ENCODE measurements at regions not wholly inside any gene's neighbourhood (a gene's known extent, or its start where the extent isn't known, plus 50 kb on each side); places are given as distances from the start of the nearest gene placed in this dataset.

DNA sequence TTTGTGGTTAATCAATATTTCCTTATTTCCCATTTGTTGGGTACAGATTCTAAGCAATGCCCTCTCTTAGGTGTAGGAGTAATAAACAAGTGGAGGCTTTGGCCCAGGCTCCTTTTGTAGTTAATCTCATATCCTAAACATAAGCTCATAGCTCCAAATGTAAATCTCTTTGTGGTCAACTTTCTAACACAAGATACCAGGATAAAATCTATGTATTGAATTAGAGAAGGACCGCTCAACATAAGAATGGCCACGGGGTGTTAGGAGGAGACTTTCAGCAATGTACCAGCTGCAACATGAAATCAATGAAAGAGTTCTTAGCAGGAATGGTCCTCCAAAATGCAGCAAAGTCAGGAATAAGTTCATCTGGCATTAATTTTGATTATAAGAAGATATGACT is 334.5 kb upstream of the ITGA1 start:
- Histone ChIP-seq H2AFZ (ENCODE audit: control insufficient read depth, low read depth, low read length) (no peak overlapping the region), H3K36me3 (ENCODE audit: control insufficient read depth in 2 of 2, insufficient read depth in 2 of 2, low read length in 1 of 2) (no peaks in the 10 kb centered on the region), H3K9ac (ENCODE audit: control insufficient read depth, insufficient read depth, low read length) (no peak overlapping the region), H3K27ac (ENCODE audit: control insufficient read depth, insufficient read depth) (no peak overlapping the region), H4K20me1 (ENCODE audit: control insufficient read depth, insufficient read depth) (no peaks in the 10 kb centered on the region), H3K79me2 (ENCODE audit: control insufficient read depth, insufficient read depth, low read length) (no peaks in the 10 kb centered on the region), H3K4me1 (ENCODE audit: control insufficient read depth, insufficient read depth, low read length) (no peaks in the 10 kb centered on the region), H3K4me2 (ENCODE audit: control insufficient read depth, insufficient read depth) (no peak overlapping the region), H3K4me3 (no peak overlapping the region), H3K27me3 (replicated peaks in 1 of 2; ENCODE audit: control insufficient read depth in 2 of 2, insufficient read depth in 2 of 2, low read length in 1 of 2) (no peaks in the 10 kb centered on the region), H3K9me3 (replicated peaks; ENCODE audit: control insufficient read depth, insufficient read depth, low read length) (no peaks in the 10 kb centered on the region)
- ChIA-PET CTCF (interaction anchor here (0.9 kb wide), 1 partner anchor 50 kb away, joined by 3 read pairs; no protein-coding TSS in a partner anchor), SMC1A (ENCODE audit: uncharacterized antibody, unreplicated experiment) (no interaction called here), POLR2A (no interaction called here), RAD21 (ENCODE audit: unreplicated experiment) (no interaction called here)
- TF ChIP-seq SIX5 (IDR thresholded peaks at IDR 0.05; ENCODE audit: low read depth, low read length, severe bottlenecking) (no peak), NR2C2 (IDR thresholded peaks at IDR 0.05; ENCODE audit: borderline replicate concordance, control insufficient read depth, insufficient read length, low read depth) (no peak)
- TF ChIP-seq, protein P1, sequence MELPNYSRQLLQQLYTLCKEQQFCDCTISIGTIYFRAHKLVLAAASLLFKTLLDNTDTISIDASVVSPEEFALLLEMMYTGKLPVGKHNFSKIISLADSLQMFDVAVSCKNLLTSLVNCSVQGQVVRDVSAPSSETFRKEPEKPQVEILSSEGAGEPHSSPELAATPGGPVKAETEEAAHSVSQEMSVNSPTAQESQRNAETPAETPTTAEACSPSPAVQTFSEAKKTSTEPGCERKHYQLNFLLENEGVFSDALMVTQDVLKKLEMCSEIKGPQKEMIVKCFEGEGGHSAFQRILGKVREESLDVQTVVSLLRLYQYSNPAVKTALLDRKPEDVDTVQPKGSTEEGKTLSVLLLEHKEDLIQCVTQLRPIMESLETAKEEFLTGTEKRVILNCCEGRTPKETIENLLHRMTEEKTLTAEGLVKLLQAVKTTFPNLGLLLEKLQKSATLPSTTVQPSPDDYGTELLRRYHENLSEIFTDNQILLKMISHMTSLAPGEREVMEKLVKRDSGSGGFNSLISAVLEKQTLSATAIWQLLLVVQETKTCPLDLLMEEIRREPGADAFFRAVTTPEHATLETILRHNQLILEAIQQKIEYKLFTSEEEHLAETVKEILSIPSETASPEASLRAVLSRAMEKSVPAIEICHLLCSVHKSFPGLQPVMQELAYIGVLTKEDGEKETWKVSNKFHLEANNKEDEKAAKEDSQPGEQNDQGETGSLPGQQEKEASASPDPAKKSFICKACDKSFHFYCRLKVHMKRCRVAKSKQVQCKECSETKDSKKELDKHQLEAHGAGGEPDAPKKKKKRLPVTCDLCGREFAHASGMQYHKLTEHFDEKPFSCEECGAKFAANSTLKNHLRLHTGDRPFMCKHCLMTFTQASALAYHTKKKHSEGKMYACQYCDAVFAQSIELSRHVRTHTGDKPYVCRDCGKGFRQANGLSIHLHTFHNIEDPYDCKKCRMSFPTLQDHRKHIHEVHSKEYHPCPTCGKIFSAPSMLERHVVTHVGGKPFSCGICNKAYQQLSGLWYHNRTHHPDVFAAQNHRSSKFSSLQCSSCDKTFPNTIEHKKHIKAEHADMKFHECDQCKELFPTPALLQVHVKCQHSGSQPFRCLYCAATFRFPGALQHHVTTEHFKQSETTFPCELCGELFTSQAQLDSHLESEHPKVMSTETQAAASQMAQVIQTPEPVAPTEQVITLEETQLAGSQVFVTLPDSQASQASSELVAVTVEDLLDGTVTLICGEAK (IDR thresholded peaks at IDR 0.05; ENCODE audit: borderline replicate concordance), result no peak
- WGBS (ENCODE audit: insufficient coverage, insufficient replicate concordance, low lambda C conversion rate, missing lambda C conversion rate), result 42% methylated on average over 2 of the region's 2 CpGs
- intact Hi-C loops (cut with micrococcal nuclease; ENCODE audit: unreplicated experiment), result no loop called here
- DNase-seq (ENCODE audit: low read depth, low spot score) (no peak), FAIRE-seq (no peak), ATAC-seq (no peak)
- in situ Hi-C loops (cut with MboI), result no loop called here
- BruUV-seq (replicated peaks), result no TSS peak

DNA sequence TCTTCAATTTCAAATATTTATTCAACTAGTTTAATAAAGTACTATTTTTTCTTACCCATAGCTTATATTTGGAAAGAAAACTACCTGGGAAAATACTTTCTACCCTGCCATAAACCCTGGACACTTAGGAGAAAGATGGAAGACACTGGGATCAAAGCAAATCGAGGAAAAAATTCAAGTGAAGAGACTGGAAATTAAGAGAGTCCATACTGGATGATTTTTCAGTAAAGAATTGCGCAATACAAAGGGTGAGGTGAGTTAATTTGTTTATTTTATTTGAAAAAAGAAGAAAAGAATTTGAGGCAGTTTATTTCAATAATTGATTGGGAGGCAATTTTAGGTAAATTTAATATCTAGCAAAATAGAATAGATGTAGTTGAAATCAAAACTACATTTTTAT is 331.8 kb upstream of the ITGA1 start:
- ATAC-seq (no peak), DNase-seq (ENCODE audit: low read depth, low spot score) (no peak), FAIRE-seq (no peak)
- Histone ChIP-seq H3K36me3 (ENCODE audit: control insufficient read depth in 2 of 2, insufficient read depth in 2 of 2, low read length in 1 of 2) (no peaks in the 10 kb centered on the region), H2AFZ (ENCODE audit: control insufficient read depth, low read depth, low read length) (no peak overlapping the region), H3K4me2 (ENCODE audit: control insufficient read depth, insufficient read depth) (no peak overlapping the region), H3K27me3 (replicated peaks in 1 of 2; ENCODE audit: control insufficient read depth in 2 of 2, insufficient read depth in 2 of 2, low read length in 1 of 2) (no peaks in the 10 kb centered on the region), H4K20me1 (ENCODE audit: control insufficient read depth, insufficient read depth) (no peaks in the 10 kb centered on the region), H3K9ac (ENCODE audit: control insufficient read depth, insufficient read depth, low read length) (no peak overlapping the region), H3K27ac (ENCODE audit: control insufficient read depth, insufficient read depth) (no peak overlapping the region), H3K79me2 (ENCODE audit: control insufficient read depth, insufficient read depth, low read length) (no peaks in the 10 kb centered on the region), H3K4me3 (no peak overlapping the region), H3K9me3 (replicated peaks; ENCODE audit: control insufficient read depth, insufficient read depth, low read length) (no peaks in the 10 kb centered on the region), H3K4me1 (ENCODE audit: control insufficient read depth, insufficient read depth, low read length) (no peaks in the 10 kb centered on the region)
- in situ Hi-C loops (cut with MboI), result no loop called here
- ChIA-PET POLR2A (no interaction called here), RAD21 (ENCODE audit: unreplicated experiment) (no interaction called here), SMC1A (ENCODE audit: uncharacterized antibody, unreplicated experiment) (interaction anchor here (0.7 kb wide), 1 partner anchor 40 kb away, joined by 3 read pairs; no protein-coding TSS in a partner anchor), CTCF (no interaction called here)
- TF ChIP-seq BHLHE40 (IDR thresholded peaks at IDR 0.05; ENCODE audit: borderline replicate concordance in 1 of 2, low read depth in 2 of 2, low read length in 1 of 2) (no peak), CEBPB (IDR thresholded peaks at IDR 0.05; ENCODE audit: borderline replicate concordance in 1 of 2, low read depth in 2 of 2, low read length in 2 of 2) (peak in 1 of 2 experiments; percentile 26; a peak in 1 of 4 replicates), SIN3A (IDR thresholded peaks at IDR 0.05; ENCODE audit: low read depth, low read length) (no peak)
- no TSS peak for BruUV-seq (replicated peaks)
- WGBS (ENCODE audit: insufficient coverage, insufficient replicate concordance, low lambda C conversion rate, missing lambda C conversion rate), result 0% methylated on average over 2 of the region's 2 CpGs
- intact Hi-C loops (cut with micrococcal nuclease; ENCODE audit: unreplicated experiment), result no loop called here
